ENCODE measurements at regions not wholly inside any gene's neighbourhood (a gene's known extent, or its start where the extent isn't known, plus 50 kb on each side); places are given as distances from the start of the nearest gene placed in this dataset.

DNA sequence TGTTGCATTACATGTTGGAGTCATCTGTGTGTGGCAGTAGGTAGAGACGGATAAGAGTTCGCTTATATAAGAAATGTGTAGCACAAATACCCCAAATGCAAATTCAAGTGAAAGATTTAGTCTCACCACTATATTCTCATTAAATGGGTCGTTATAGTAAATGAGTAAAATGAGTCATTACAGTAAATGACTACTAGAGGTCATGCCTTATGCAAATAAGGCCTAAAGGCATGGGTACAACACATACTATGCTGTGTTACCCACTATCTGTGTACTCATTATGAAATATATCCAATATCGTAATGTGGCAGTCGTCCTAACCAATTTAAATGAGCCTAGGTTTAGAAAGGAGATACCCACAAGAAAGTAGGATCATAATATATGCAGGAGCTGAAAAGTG is 1603.1 kb downstream of the C4orf33 start:
- H3K36me3 ChIP-seq (ENCODE audit: control insufficient read depth in 2 of 2, extremely low read depth in 1 of 2, insufficient read depth in 2 of 2, low read length in 2 of 2) = no peaks in the 10 kb centered on the region
- no peak for FAIRE-seq
- DNase-seq (ENCODE audit: low read depth, low spot score) = no peak

GRCh38 chr4:130703211-130703935 is 1607.4 kb downstream of the C4orf33 start:
- FAIRE-seq = peak; percentile 84
- Histone ChIP-seq H3K9me1 (ENCODE audit: control insufficient read depth, extremely low read depth, insufficient read depth, low read length) (no peaks in the 10 kb centered on the region), H3K4me3 (ENCODE audit: control insufficient read depth in 2 of 3, extremely low read depth in 1 of 3, insufficient read depth in 2 of 3, low read depth in 1 of 3, low read length in 3 of 3) (no peak overlapping the region), H3K4me2 (ENCODE audit: control insufficient read depth, extremely low read depth, insufficient read depth, low read depth, low read length) (no peak overlapping the region), H2AFZ (ENCODE audit: control insufficient read depth, low read length) (peak overlapping the region; percentile 0), H3K27ac (ENCODE audit: control insufficient read depth, insufficient read depth, low read length) (peak overlapping the region; percentile 5), H3K9me3 (ENCODE audit: control insufficient read depth, low read depth, low read length) (no peaks in the 10 kb centered on the region), H3K9ac (ENCODE audit: control insufficient read depth, extremely low read depth, insufficient read depth, low read length) (no peak overlapping the region), H4K20me1 (ENCODE audit: control insufficient read depth, extremely low read depth, insufficient read depth, low read length) (no peaks in the 10 kb centered on the region), H3K79me2 (ENCODE audit: control insufficient read depth, insufficient read depth, low read length) (no peaks in the 10 kb centered on the region), H3K36me3 (ENCODE audit: control insufficient read depth in 2 of 2, extremely low read depth in 1 of 2, insufficient read depth in 2 of 2, low read length in 2 of 2) (no peaks in the 10 kb centered on the region), H3K4me1 (ENCODE audit: control insufficient read depth, extremely low read depth, insufficient read depth, low read length) (peaks cover 21% of the 10 kb centered on the region), H3K27me3 (ENCODE audit: control insufficient read depth, extremely low read depth, insufficient read depth, low read length) (no peaks in the 10 kb centered on the region)
- dilution Hi-C loops (cut with MboI; ENCODE audit: extremely low pct_ligation_motif_present, low sequenced_read_pairs) = no loop called here
- peak; percentile 62 for DNase-seq (ENCODE audit: low read depth, low spot score)
- TF ChIP-seq EZH2 (IDR thresholded peaks at IDR 0.05; ENCODE audit: low read length) = no peak
- TF ChIP-seq, protein P1, sequence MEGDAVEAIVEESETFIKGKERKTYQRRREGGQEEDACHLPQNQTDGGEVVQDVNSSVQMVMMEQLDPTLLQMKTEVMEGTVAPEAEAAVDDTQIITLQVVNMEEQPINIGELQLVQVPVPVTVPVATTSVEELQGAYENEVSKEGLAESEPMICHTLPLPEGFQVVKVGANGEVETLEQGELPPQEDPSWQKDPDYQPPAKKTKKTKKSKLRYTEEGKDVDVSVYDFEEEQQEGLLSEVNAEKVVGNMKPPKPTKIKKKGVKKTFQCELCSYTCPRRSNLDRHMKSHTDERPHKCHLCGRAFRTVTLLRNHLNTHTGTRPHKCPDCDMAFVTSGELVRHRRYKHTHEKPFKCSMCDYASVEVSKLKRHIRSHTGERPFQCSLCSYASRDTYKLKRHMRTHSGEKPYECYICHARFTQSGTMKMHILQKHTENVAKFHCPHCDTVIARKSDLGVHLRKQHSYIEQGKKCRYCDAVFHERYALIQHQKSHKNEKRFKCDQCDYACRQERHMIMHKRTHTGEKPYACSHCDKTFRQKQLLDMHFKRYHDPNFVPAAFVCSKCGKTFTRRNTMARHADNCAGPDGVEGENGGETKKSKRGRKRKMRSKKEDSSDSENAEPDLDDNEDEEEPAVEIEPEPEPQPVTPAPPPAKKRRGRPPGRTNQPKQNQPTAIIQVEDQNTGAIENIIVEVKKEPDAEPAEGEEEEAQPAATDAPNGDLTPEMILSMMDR (optimal IDR thresholded peaks at IDR 0.05 in 1 of 3, IDR thresholded peaks at IDR 0.05 in 1 of 3, conservative IDR thresholded peaks at IDR 0.05 in 1 of 3; ENCODE audit: extremely low read depth in 1 of 3, insufficient read depth in 2 of 3, low read length in 3 of 3) = no peak

More for the DNA sequence above, 1603.1 kb downstream of the C4orf33 start:
- Histone ChIP-seq H4K20me1 (ENCODE audit: control insufficient read depth, extremely low read depth, insufficient read depth, low read length) (no peaks in the 10 kb centered on the region), H3K4me3 (ENCODE audit: control insufficient read depth in 2 of 3, extremely low read depth in 1 of 3, insufficient read depth in 2 of 3, low read depth in 1 of 3, low read length in 3 of 3) (no peak overlapping the region), H2AFZ (ENCODE audit: control insufficient read depth, low read length) (no peak overlapping the region), H3K4me1 (ENCODE audit: control insufficient read depth, extremely low read depth, insufficient read depth, low read length) (peaks cover 13% of the 10 kb centered on the region), H3K79me2 (ENCODE audit: control insufficient read depth, insufficient read depth, low read length) (no peaks in the 10 kb centered on the region), H3K9ac (ENCODE audit: control insufficient read depth, extremely low read depth, insufficient read depth, low read length) (no peak overlapping the region), H3K27me3 (ENCODE audit: control insufficient read depth, extremely low read depth, insufficient read depth, low read length) (no peaks in the 10 kb centered on the region), H3K4me2 (ENCODE audit: control insufficient read depth, extremely low read depth, insufficient read depth, low read depth, low read length) (no peak overlapping the region), H3K9me3 (ENCODE audit: control insufficient read depth, low read depth, low read length) (no peaks in the 10 kb centered on the region), H3K9me1 (ENCODE audit: control insufficient read depth, extremely low read depth, insufficient read depth, low read length) (no peaks in the 10 kb centered on the region), H3K27ac (ENCODE audit: control insufficient read depth, insufficient read depth, low read length) (no peak overlapping the region)
- dilution Hi-C loops (cut with MboI; ENCODE audit: extremely low pct_ligation_motif_present, low sequenced_read_pairs) = no loop called here
- TF ChIP-seq, protein P1 (optimal IDR thresholded peaks at IDR 0.05 in 1 of 3, IDR thresholded peaks at IDR 0.05 in 1 of 3, conservative IDR thresholded peaks at IDR 0.05 in 1 of 3; ENCODE audit: extremely low read depth in 1 of 3, insufficient read depth in 2 of 3, low read length in 3 of 3) = no peak
- TF ChIP-seq EZH2 (IDR thresholded peaks at IDR 0.05; ENCODE audit: low read length) = no peak
